ENCODE measurements at regions not wholly inside any gene's neighbourhood (a gene's known extent, or its start where the extent isn't known, plus 50 kb on each side); places are given as distances from the start of the nearest gene placed in this dataset.
"Not testable (repeated sequence)": the region's sequence is repeated elsewhere in the genome, so short reads cannot be mapped to it uniquely, and the experiment has no call there.

GRCh38 chr21:25181690-25182089 is 425.6 kb downstream of the MRPL39 start:
- TF ChIP-seq CTCF (IDR thresholded peaks at IDR 0.05; ENCODE audit: poor library complexity, severe bottlenecking); SMC3 (conservative IDR thresholded peaks at IDR 0.05; ENCODE audit: poor library complexity); RAD21 (conservative IDR thresholded peaks at IDR 0.05); EZH2 (IDR thresholded peaks at IDR 0.05; ENCODE audit: borderline replicate concordance, insufficient read depth, low read length, poor library complexity, severe bottlenecking); POLR2AphosphoS5 (IDR thresholded peaks at IDR 0.05); EP300 (conservative IDR thresholded peaks at IDR 0.05; ENCODE audit: poor library complexity, severe bottlenecking): not testable (repeated sequence)

All from neural cell (in vitro differentiated cells).